SKM-1 treated with dmso at 0.1 percent for 144 hours (cell line): ENCODE measurements at regions not wholly inside any gene's neighbourhood (a gene's known extent, or its start where the extent isn't known, plus 50 kb on each side); places are given as distances from the start of the nearest gene placed in this dataset.
A peak's percentile ranks its signal among the peaks of the same experiment; 100 is the strongest.

Experiments
- DNase-seq: peaks from one replicate; lab custom pipeline; 2025; ENCODE audit not compliant: unreplicated experiment; lab: John Stamatoyannopoulos, UW

GRCh38 chr1:106889059-106889458 lies 167.4 kb upstream of the PRMT6 start:
- DNase-seq: no peak

DNA sequence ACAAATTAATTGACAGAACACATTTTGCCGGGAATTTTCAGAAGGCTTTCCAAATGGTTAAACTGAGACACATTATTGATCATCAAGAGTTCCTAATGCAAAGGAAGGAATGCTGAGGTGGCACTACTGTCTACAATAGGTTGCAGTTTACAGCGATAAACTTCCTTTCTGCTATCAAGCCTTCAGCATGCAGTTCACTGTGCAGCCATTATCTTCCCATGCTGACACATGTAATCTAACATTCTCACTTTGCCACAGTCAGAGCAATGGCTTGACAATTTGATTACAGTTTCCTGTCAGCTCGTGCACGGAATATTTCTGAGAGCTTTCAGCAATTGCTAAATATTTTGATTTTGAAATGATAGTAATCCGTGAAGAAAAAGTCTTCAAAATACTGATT lies 166.9 kb upstream of the PRMT6 start:
- no peak for DNase-seq

GRCh38 chr1:106897976-106898375 lies 158.5 kb upstream of the PRMT6 start:
- DNase-seq: no peak

GRCh38 chr1:106899644-106900043 lies 156.8 kb upstream of the PRMT6 start:
- no peak for DNase-seq

DNA sequence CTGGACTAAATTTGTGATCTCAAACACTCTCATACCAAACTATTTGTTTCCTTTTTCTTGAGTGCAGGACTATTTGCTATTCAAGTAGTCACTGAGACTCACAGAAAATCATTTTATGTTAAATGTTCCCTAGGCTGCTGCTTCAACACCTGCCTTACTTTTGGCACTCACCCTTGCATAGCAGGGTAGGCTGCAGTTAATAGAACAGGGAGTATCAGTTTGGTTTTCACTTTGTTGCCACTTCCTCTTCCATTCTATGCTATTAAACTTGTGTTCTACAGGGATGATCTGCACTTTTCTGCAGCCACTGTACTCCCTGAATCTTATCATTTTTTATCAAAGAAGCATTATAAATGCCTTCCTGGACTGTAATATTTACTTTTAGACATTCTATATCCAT lies 148.7 kb upstream of the PRMT6 start:
- DNase-seq: no peak

DNA sequence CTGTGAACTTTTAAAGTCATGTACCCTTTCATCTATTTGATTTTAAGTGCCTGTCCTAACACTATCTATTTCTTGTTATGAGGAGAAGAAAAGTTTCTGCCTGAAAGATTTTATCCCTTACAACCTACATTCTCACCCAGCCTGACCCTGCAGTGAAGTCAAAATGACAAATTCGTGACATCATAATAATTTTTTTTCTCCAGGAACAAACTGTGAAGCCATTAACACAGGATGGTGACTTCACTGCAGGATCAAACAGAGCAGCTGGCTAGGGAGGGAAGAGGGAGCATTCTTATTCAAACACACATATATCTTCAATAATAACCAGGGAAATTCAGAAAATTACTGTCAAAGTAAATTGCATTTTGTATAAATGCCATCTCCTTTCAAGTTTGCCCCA lies 147.8 kb upstream of the PRMT6 start:
- DNase-seq: no peak

- no peak for DNase-seq
Observed at GRCh38 chr1:106910798-106911197, 145.7 kb upstream of the PRMT6 start.

DNA sequence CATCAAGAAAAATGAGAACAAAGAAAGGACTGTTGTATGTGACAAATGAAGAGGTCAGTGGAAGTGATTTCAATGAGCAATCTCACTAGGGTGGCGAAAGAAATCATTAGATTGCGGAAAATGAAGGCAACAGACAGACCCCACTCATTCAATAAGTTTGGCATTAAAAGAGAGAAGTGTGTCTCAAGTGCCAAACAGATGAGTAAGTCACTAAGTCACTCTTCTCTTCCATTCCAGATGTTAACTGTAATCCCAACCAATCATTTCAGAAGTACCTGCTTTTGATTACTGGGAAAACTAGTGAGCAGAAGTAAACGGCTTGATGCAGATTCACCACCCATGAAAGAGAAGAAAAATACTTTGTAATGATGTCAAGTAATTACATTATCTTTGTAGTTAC lies 144.3 kb upstream of the PRMT6 start:
- DNase-seq: no peak

DNA sequence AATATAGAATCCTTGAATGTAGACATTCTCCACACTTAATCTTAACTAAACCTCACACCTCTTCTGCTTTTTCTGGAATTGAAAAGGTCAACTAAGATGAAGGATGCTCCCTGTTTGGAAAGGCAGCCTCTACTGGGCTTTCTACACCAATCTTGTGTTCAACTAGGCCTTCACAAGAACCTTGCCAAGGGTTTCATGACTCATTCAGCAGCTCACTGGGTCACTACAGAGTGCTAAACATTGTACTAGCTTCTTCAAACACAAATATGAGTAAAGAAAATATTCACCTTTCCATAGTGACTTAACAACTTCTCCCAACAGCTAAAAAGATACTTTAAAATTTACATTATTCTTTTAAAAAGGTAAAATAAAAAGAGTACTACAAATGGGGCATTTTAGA lies 135.3 kb upstream of the PRMT6 start:
- no peak for DNase-seq

DNA sequence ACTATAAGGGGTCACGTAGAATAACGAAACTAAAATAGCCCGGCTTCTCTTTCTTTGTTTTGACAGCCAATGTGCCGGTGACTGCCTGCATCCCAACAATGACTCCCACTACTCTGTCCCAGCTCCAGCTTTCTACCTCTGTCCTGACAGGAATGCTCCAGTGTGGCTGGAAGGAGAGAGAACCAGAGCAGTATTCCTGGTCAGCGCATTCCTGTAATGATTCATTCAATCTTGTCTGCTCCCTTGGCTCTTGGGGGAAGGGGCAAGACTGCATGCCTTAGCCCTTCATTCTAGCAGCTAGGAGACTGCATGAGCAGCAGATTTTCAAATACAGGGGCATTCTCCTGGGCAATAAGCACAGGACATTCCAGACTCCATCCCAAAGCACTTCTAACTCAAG lies 132.1 kb upstream of the PRMT6 start:
- DNase-seq: no peak

GRCh38 chr1:106925750-106926149 lies 130.7 kb upstream of the PRMT6 start:
- DNase-seq: peak; percentile 10

DNA sequence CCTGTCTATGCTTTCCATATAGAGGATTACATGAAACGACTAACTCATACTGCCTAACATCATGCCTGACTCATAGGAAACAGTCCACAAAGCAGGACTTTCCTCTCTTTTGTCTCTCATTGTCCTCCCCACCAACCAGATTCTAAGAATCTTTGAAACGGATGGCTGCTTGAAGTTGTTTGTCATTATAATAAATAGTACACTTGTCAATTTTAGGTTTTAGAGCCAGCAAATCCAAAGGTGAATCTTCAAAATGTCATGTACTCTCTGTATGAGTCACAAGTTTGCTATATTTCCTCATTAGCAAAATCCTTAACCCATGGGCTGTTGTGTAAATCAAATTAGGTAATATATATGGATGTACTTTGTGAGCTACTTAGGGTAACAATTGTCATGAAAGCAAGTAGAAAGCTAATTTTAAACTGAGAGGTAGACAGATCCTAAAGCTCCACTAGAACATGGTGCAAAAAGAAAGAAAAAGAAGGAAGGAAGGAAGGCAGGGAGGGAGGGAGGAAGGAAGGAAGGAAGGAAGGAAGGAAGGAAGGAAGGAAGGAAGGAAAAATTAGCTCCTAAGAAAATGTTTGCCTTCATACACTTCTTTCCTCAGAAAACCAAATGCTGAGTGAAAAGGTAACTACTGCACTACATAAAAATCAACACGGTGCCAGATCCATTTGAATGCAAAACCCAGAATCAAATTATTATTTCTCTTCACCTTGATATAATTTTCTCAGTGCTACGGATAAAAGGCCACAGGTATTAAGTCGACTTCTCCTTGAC lies 129.5 kb upstream of the PRMT6 start:
- no peak for DNase-seq

GRCh38 chr1:106937104-106937503 lies 119.4 kb upstream of the PRMT6 start:
- no peak for DNase-seq

GRCh38 chr1:106944721-106945120 lies 111.8 kb upstream of the PRMT6 start:
- no peak for DNase-seq

- DNase-seq: no peak
Observed at GRCh38 chr1:106952776-106953175, 103.7 kb upstream of the PRMT6 start.

- DNase-seq: no peak
Observed at GRCh38 chr1:106954661-106955229, 101.7 kb upstream of the PRMT6 start.

GRCh38 chr1:106956721-106957120 lies 99.8 kb upstream of the PRMT6 start:
- DNase-seq: no peak

DNA sequence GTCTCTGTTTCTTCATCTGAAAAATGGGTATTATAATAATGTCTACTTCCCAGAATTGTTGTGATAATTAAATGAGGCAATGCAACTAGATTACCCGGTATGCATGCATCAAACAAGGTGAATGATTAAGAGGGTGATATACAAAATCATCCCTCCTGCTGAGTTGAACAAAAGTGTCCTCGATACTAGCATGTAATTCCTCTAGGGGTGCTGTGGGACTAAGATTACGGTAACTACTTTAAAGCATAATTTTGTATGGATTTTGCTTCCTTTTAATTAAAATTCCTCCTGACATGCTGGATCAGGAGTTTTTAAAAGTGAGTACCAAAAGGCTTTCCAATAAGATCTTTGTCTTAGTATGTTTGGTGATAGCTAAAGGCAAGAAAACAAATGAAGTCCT lies 98.7 kb upstream of the PRMT6 start:
- DNase-seq: no peak

GRCh38 chr1:106960412-106960811 lies 96.1 kb upstream of the PRMT6 start:
- no peak for DNase-seq

DNA sequence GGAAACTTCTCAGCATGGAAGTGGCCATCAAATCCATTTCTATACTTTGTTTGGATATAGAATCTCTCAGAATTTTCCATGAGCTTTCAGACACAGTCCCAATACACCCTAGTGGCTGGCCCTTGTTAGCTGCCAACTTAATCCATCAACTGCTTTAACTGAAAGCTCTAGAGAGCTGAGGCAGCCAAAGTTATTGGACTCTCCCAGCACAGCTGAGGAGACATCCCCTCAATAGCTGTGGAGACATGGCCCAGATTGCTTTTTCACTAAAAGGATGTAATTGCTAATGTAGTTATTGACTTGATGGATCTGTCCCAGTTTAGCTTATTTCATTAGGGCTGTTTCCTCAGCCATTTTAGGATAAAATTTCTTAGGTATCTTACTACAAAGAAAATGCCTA lies 94.8 kb upstream of the PRMT6 start:
- no peak for DNase-seq

GRCh38 chr1:106962591-106962990 lies 93.9 kb upstream of the PRMT6 start:
- DNase-seq: no peak

DNA sequence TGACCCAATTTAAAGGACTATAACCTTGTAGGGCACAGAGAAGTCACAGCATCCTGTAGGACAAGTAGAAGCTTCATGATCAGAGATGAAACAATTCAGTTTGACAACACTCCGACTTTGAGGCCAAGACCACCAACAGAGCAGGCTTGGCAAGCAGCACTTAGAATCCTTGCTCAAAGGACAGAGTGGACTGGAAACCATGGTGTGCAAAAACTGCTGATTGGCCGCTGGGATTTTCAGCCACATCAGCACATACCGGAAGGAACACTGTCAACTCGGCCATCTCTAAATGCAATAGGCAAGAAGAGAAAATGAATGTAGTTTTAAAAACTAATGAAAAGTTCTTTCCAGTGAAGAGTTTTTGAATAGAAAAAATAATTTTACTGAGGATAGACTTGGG lies 92.0 kb upstream of the PRMT6 start:
- no peak for DNase-seq

DNA sequence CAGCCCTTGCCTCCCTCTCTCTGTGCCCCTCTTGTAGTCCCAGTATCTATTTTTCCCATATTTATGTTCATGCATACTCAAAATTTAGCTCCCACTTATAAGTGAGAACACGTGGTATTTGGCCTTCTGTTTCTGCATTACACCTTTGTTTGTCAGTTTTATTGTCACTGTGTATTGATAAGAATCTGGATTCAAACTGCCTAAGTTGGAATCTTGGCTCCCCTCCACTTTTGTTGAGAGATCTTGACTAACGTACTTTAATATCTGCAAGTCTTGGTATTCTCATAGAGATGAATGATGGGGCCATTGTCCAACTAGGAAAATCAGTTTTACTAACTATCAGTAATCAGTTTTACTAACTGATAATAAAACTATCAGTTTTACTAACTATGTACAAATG lies 87.8 kb upstream of the PRMT6 start:
- no peak for DNase-seq
